HepG2 (cell line): ENCODE measurements at regions not wholly inside any gene's neighbourhood (a gene's known extent, or its start where the extent isn't known, plus 50 kb on each side); places are given as distances from the start of the nearest gene placed in this dataset.

Source experiments
- ATAC-seq: fragments of 200-7000 bp; cut with Tn5 transposase; 3 replicates; pipeline ENCODE4 v1.9.1; 2020; ENCODE audit warnings: mild to moderate bottlenecking, moderate library complexity
- BruUV-seq: library from RNA; stranded (reverse); fragments of 400-500 nt; replicated peaks from 2 replicates; lab custom pipeline; 2021; lab: Mats Ljungman, UMichigan
- CTCF ChIA-PET: fragments of 300-600 bp; formaldehyde crosslinking; extraction: SDS; loops from one replicate; lab custom pipeline; 2021; ENCODE audit warnings: low total read pairs, inconsistent platforms, low intra/inter-chr PET ratio; lab: Yijun Ruan, JAX
- POLR2A ChIA-PET: fragments of 350-600 bp; sonication (Branson Sonifier 250); formaldehyde crosslinking; loops from one replicate; lab custom pipeline; 2020; ENCODE audit warnings: antibody characterized with exemption, inconsistent platforms; lab: Yijun Ruan, JAX
- DNase-seq: peaks from one replicate; pipeline ENCODE4 v3.0.0-alpha.2; 2015; ENCODE audit warnings: low spot score
- FAIRE-seq: peaks from 3 replicates; lab custom pipeline; 2011; peaks lifted over from hg19 to GRCh38; lab: Jason Lieb, UNC
- H2AFZ ChIP-seq: one replicate; pipeline ENCODE4 v1.6.1; 2011; ENCODE audit warnings: low read length, inconsistent platforms
- H3K27ac ChIP-seq: fragments of 300-600 bp; 3 replicates; pipeline ENCODE4 v1.8.0; 2011; ENCODE audit warnings: mixed run types, mild to moderate bottlenecking, mixed read lengths, low read length, inconsistent platforms; ENCODE audit not compliant: insufficient read depth; ENCODE audit errors: extremely low read length
- H3K27me3 ChIP-seq, 2 experiments: fragments of 200-600 bp in 1 of 2; 2 replicates in 1 of 2; 3 replicates in 1 of 2; pipeline versions ENCODE4 v1.6.0 to v1.8.0; 2011; ENCODE audit warnings: low read length in 2 of 2, mild to moderate bottlenecking in 2 of 2, moderate library complexity in 2 of 2, inconsistent platforms in 1 of 2; ENCODE audit not compliant: insufficient read depth in 2 of 2, control insufficient read depth in 1 of 2
- H3K36me3 ChIP-seq, 2 experiments: fragments of 200-600 bp in 1 of 2; replicated peaks in 1 of 2; 2 replicates in 1 of 2; 3 replicates in 1 of 2; pipeline versions ENCODE4 v1.5.1 to v1.8.0; 2011; ENCODE audit warnings: low read length in 2 of 2, inconsistent platforms in 1 of 2; ENCODE audit not compliant: insufficient read depth in 2 of 2, control insufficient read depth in 1 of 2
- H3K4me1 ChIP-seq: 2 replicates; pipeline ENCODE4 v1.5.1; 2012; ENCODE audit warnings: low read length, inconsistent platforms; ENCODE audit not compliant: insufficient read depth
- H3K4me2 ChIP-seq: 2 replicates; pipeline ENCODE4 v1.6.0; 2011; ENCODE audit warnings: low read depth, low read length, inconsistent platforms
- H3K4me3 ChIP-seq, 3 experiments: fragments of 200-600 bp in 1 of 3; sonication (generic), shearing (Covaris generic) in 1 of 3; replicated peaks in 1 of 3; 2 replicates each; pipeline ENCODE4 v1.5.1; 2011 to 2016; ENCODE audit warnings: low read length in 3 of 3, inconsistent platforms in 2 of 3, low read depth in 2 of 3, mild to moderate bottlenecking in 2 of 3, control low read depth in 1 of 3, mixed read lengths in 1 of 3; ENCODE audit not compliant: insufficient read depth in 1 of 3
- H3K79me2 ChIP-seq: one replicate; pipeline ENCODE4 v1.6.1; 2011; ENCODE audit warnings: low read length, inconsistent platforms; ENCODE audit not compliant: insufficient read depth
- H3K9ac ChIP-seq: 2 replicates; pipeline ENCODE4 v1.6.0; 2011; ENCODE audit warnings: mild to moderate bottlenecking, low read depth, low read length, inconsistent platforms; ENCODE audit not compliant: insufficient read depth
- H3K9me3 ChIP-seq: 2 replicates; pipeline ENCODE4 v1.5.1; 2012; ENCODE audit warnings: mild to moderate bottlenecking, low read length
- H4K20me1 ChIP-seq: 2 replicates; pipeline ENCODE4 v1.6.0; 2011; ENCODE audit warnings: inconsistent platforms, mild to moderate bottlenecking, low read length, moderate library complexity; ENCODE audit not compliant: insufficient read depth
- FOXK2 ChIP-seq: fragments of 450-650 bp; IDR thresholded peaks from 2 replicates; pipeline ENCODE4 v1.6.1; 2016
- MED8 ChIP-seq: sonication (generic); formaldehyde crosslinking; IDR thresholded peaks from 2 replicates; pipeline ENCODE4 v1.8.1; 2023; ENCODE audit warnings: mild to moderate bottlenecking, missing genetic modification reagents; ENCODE audit not compliant: insufficient replicate concordance
- SSRP1 ChIP-seq: IDR thresholded peaks from 2 replicates; pipeline ENCODE4 v1.6.1; 2016; ENCODE audit warnings: control low read depth
- TBL1XR1 ChIP-seq: fragments of 150-350 bp; IDR thresholded peaks from 2 replicates; pipeline ENCODE4 v1.6.1; 2014; ENCODE audit warnings: borderline replicate concordance, low read length; ENCODE audit not compliant: partially characterized antibody
- ZNF318 ChIP-seq: sonication (generic); formaldehyde crosslinking; IDR thresholded peaks from 2 replicates; pipeline ENCODE4 v1.4.0; 2020; ENCODE audit warnings: mild to moderate bottlenecking, missing genetic modification reagents
- ZNF34 ChIP-seq: sonication (generic); formaldehyde crosslinking; IDR thresholded peaks from 2 replicates; pipeline ENCODE4 v1.4.0; 2020; ENCODE audit warnings: mild to moderate bottlenecking, missing genetic modification reagents, borderline replicate concordance
- ZNF639 ChIP-seq: conservative IDR thresholded peaks from 2 replicates; pipeline ENCODE4 v1.6.1; 2018; ENCODE audit warnings: missing genetic modification reagents
- WGBS: methylation state at CpG from one replicate; pipeline ENCODE4 v1.1.6; 2017; ENCODE audit warnings: low lambda C conversion rate; 5-methylcytosine and 5-hydroxymethylcytosine counted together
- in situ Hi-C: cut with HindIII; loops from 2 replicates; pipeline ENCODE4 v1.10.0; 2017; ENCODE audit warnings: low pct_unique_long_range_greater_than_20kb; ENCODE audit not compliant: extremely low pct_ligation_motif_present
- intact Hi-C: fragments of 100-400 bp; cut with micrococcal nuclease; formaldehyde crosslinking; loops from one replicate; pipeline ENCODE4 v1.10.0; 2022; ENCODE audit not compliant: unreplicated experiment

GRCh38 chr10:53579773-53580172 is 807.2 kb upstream of the MBL2 start:
- no peak for TF ChIP-seq FOXK2
- TF ChIP-seq ZNF318 = no peak
- TF ChIP-seq TBL1XR1 = no peak
- TF ChIP-seq ZNF34 (CRISPR knock-in tag) = no peak
- TF ChIP-seq SSRP1 = no peak
- no peak for TF ChIP-seq ZNF639 (CRISPR knock-in tag)
- TF ChIP-seq MED8 = no peak
- no peak for FAIRE-seq
- Histone ChIP-seq H3K9me3 (no peaks in the 10 kb centered on the region), H4K20me1 (no peaks in the 10 kb centered on the region), H3K27ac (no peak overlapping the region), H2AFZ (no peak overlapping the region), H3K9ac (no peak overlapping the region), H3K27me3 (no peaks in the 10 kb centered on the region; a peak in 1 of 5 replicates), H3K4me3 (no peak overlapping the region), H3K79me2 (no peaks in the 10 kb centered on the region), H3K4me1 (no peaks in the 10 kb centered on the region), H3K36me3 (no peaks in the 10 kb centered on the region), H3K4me2 (no peak overlapping the region)
- ATAC-seq = no peak
- BruUV-seq = no TSS peak
- CTCF ChIA-PET = no interaction called here
- in situ Hi-C loops = no loop called here
- WGBS = 42% methylated on average over 1 of the region's 1 CpG
- DNase-seq = no peak
- intact Hi-C loops = no loop called here
- POLR2A ChIA-PET = no interaction called here
